GM23248 (cell line): ENCODE measurements at regions not wholly inside any gene's neighbourhood (a gene's known extent, or its start where the extent isn't known, plus 50 kb on each side); places are given as distances from the start of the nearest gene placed in this dataset.

ENCODE experiments used
- EZH2 ChIP-seq: fragments of 200-600 bp; sonication (generic); IDR thresholded peaks from 2 replicates; pipeline ENCODE4 v1.6.1; 2018; ENCODE audit warnings: antibody characterized with exemption, mild to moderate bottlenecking; ENCODE audit not compliant: insufficient read depth, poor library complexity, severe bottlenecking
- EZH2phosphoT487 ChIP-seq: fragments of 200-600 bp; sonication (generic); IDR thresholded peaks from 2 replicates; pipeline ENCODE4 v1.6.1; 2018; ENCODE audit warnings: antibody characterized with exemption, moderate library complexity, mild to moderate bottlenecking, low read depth; ENCODE audit not compliant: insufficient read depth

DNA sequence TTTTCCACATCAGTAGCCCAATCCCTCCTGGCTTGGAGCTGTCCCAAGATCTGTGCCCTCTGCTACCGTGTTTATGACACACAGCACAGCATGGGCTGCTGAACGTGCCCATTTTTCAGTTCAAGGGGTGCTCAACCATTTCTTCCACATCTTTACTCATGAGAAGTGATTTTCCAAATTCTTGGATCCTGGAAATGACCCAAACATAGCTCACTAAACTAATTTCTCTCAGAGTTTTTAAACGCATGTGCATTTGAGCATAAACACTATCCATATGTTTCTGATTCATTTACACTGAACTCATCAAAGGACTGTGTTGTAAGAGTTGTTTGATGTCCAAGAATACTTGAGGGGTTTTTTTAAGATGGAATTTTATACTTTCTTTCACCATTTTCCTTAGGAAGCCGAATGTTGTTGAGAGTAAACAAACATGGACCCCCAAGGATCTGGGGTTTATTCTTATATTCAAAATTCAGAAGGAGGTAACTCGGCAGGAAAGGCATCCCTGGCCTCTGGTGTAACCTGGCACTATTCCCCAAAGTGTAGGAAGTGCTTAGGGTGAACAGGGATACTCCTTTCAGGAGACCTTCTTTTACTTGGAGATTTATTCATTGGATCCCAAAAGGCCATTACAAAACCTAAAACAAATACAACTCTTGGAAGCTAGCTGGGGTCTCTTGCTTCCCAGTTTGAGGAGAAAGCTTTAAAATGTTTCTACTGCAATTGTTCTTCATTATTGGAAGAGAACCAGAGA is 215.0 kb downstream of the BMP4 start:
- TF ChIP-seq EZH2 (no peak), EZH2phosphoT487 (no peak)
